ENCODE measurements at regions not wholly inside any gene's neighbourhood (a gene's known extent, or its start where the extent isn't known, plus 50 kb on each side); places are given as distances from the start of the nearest gene placed in this dataset.
A peak's percentile ranks its signal among the peaks of the same experiment; 100 is the strongest.

GRCh38 chr6:44512868-44513741 is 125.6 kb downstream of the CDC5L start:
- Histone ChIP-seq H3K4me3 (no peak overlapping the region), H3K27ac (peak overlapping the region in 1 of 2 donors; percentile 56)
- peak; percentile 24 for DNase-seq (ENCODE audit: low spot score)
- no peak for TF ChIP-seq CTCF (IDR thresholded peaks at IDR 0.05)

GRCh38 chr6:44514085-44514484 is 126.6 kb downstream of the CDC5L start:
- no peak overlapping the region for H3K4me3 ChIP-seq
- no peak for TF ChIP-seq CTCF (IDR thresholded peaks at IDR 0.05)
- peak; percentile 41 for DNase-seq (ENCODE audit: low spot score)
- no peak overlapping the region for H3K27ac ChIP-seq

- TF ChIP-seq CTCF (IDR thresholded peaks at IDR 0.05): no peak
- DNase-seq (ENCODE audit: low spot score): peak; percentile 21
- H3K27ac ChIP-seq: no peak overlapping the region
- H3K4me3 ChIP-seq: no peak overlapping the region
These were observed 127.2 kb downstream of the CDC5L start for GRCh38 chr6:44514576-44515193.

GRCh38 chr6:44522871-44523270 is 135.4 kb downstream of the CDC5L start:
- Histone ChIP-seq H3K4me3 (no peak overlapping the region), H3K27ac (no peak overlapping the region)
- DNase-seq (ENCODE audit: low spot score): peak; percentile 28
- no peak for TF ChIP-seq CTCF (IDR thresholded peaks at IDR 0.05)

- DNase-seq (ENCODE audit: low spot score): no peak
- TF ChIP-seq CTCF (IDR thresholded peaks at IDR 0.05): no peak
- H3K27ac ChIP-seq: no peak overlapping the region
- no peak overlapping the region for H3K4me3 ChIP-seq
These were observed 137.1 kb downstream of the CDC5L start for GRCh38 chr6:44524476-44525227.

GRCh38 chr6:44525761-44526351 is 138.3 kb downstream of the CDC5L start:
- no peak overlapping the region for H3K4me3 ChIP-seq
- DNase-seq (ENCODE audit: low spot score): peak; percentile 59
- TF ChIP-seq CTCF (IDR thresholded peaks at IDR 0.05): no peak

More at GRCh38 chr6:44525761-44526351, 138.3 kb downstream of the CDC5L start:
- no peak overlapping the region for H3K27ac ChIP-seq

Measured in coronary artery (tissue), 2 donors.